Panc1 (cell line): ENCODE measurements at regions not wholly inside any gene's neighbourhood (a gene's known extent, or its start where the extent isn't known, plus 50 kb on each side); places are given as distances from the start of the nearest gene placed in this dataset.

Experiments used
- ATAC-seq: fragments of 200-7000 bp; cut with Tn5 transposase; 2 replicates; pipeline ENCODE4 v1.9.1; 2020; ENCODE audit warnings: mild to moderate bottlenecking, moderate library complexity
- BruUV-seq: library from RNA; stranded (reverse); fragments of 400-500 nt; replicated peaks from 2 replicates; lab custom pipeline; 2021; lab: Mats Ljungman, UMichigan
- CTCF ChIA-PET: fragments of 300-600 bp; sonication (Branson Sonifier 250); formaldehyde crosslinking; loops from one replicate; lab custom pipeline; 2022; ENCODE audit warnings: antibody characterized with exemption; lab: Charles Lee
- POLR2A ChIA-PET: fragments of 300-600 bp; sonication (Branson Sonifier 250); formaldehyde crosslinking; loops from one replicate; lab custom pipeline; 2022; ENCODE audit warnings: antibody characterized with exemption; lab: Charles Lee
- DNase-seq: peaks from one replicate; pipeline ENCODE4 v3.0.0-alpha.2; 2010; ENCODE audit warnings: low read depth, low spot score
- H3K27ac ChIP-seq: 2 replicates; pipeline ENCODE4 v1.5.1; 2011; ENCODE audit warnings: mild to moderate bottlenecking, low read length, inconsistent platforms
- H3K27me3 ChIP-seq: fragments of 200-500 bp; sonication (Bioruptor generic); 2 replicates; pipeline ENCODE4 v1.6.0; 2014; ENCODE audit warnings: low read length, inconsistent platforms; ENCODE audit not compliant: control insufficient read depth, insufficient read depth
- H3K36me3 ChIP-seq: fragments of 200-500 bp; sonication (Bioruptor generic); 2 replicates; pipeline ENCODE4 v1.5.1; 2014; ENCODE audit warnings: inconsistent platforms, mild to moderate bottlenecking, low read length, moderate library complexity; ENCODE audit not compliant: control insufficient read depth, insufficient read depth
- H3K4me1 ChIP-seq: 2 replicates; pipeline ENCODE4 v1.5.1; 2011; ENCODE audit warnings: inconsistent platforms, mild to moderate bottlenecking, low read length, moderate library complexity; ENCODE audit not compliant: control insufficient read depth, insufficient read depth
- H3K4me3 ChIP-seq, 2 experiments: 2 replicates each; pipeline ENCODE4 v1.5.1; 2011 to 2012; ENCODE audit warnings: low read depth in 2 of 2, low read length in 2 of 2, mild to moderate bottlenecking in 2 of 2, inconsistent platforms in 1 of 2, moderate library complexity in 1 of 2
- H3K9me3 ChIP-seq: fragments of 200-500 bp; sonication (Bioruptor generic); 2 replicates; pipeline ENCODE4 v1.5.1; 2014; ENCODE audit warnings: low read depth, mild to moderate bottlenecking, inconsistent platforms, low read length, moderate library complexity; ENCODE audit not compliant: control insufficient read depth, insufficient read depth
- CTCF ChIP-seq: fragments of 450-650 bp; IDR thresholded peaks from 2 replicates; pipeline ENCODE4 v1.5.1; 2017; ENCODE audit warnings: mild to moderate bottlenecking
- POLR2AphosphoS5 ChIP-seq: IDR thresholded peaks from 2 replicates; pipeline ENCODE4 v1.6.1; 2012; ENCODE audit warnings: mild to moderate bottlenecking, low read depth, low read length, moderate library complexity
- SIN3A ChIP-seq: IDR thresholded peaks from 2 replicates; pipeline ENCODE4 v1.6.1; 2012; ENCODE audit warnings: low read depth, mild to moderate bottlenecking, low read length, moderate library complexity, borderline replicate concordance; ENCODE audit not compliant: insufficient read depth
- TCF7L2 ChIP-seq: IDR thresholded peaks from 2 replicates; pipeline ENCODE4 v1.6.1; 2011; ENCODE audit warnings: mild to moderate bottlenecking, low read depth, low read length, inconsistent platforms
- in situ Hi-C: cut with HindIII; loops from 2 replicates; pipeline ENCODE4 v1.10.0; 2016; ENCODE audit warnings: low sequenced_read_pairs, low pct_unique_long_range_greater_than_20kb
- intact Hi-C: fragments of 100-400 bp; cut with micrococcal nuclease; formaldehyde crosslinking; loops from one replicate; pipeline ENCODE4 v1.10.0; 2022; ENCODE audit not compliant: unreplicated experiment
- TF ChIP-seq, protein P1 (sequence below), 2 experiments: IDR thresholded peaks; 2 replicates each; pipeline ENCODE4 v1.6.1; 2011 to 2012; ENCODE audit warnings: low read depth in 2 of 2, control low read depth in 1 of 2, low read length in 1 of 2, mild to moderate bottlenecking in 1 of 2, moderate library complexity in 1 of 2; ENCODE audit not compliant: insufficient read depth in 1 of 2

- intact Hi-C loops: no loop called here
- 0 out of 2 replicates have a peak, but pooled peaks have one; percentile 21 for ATAC-seq
- no peaks in the 10 kb centered on the region for H3K4me1 ChIP-seq
- TF ChIP-seq POLR2AphosphoS5 (no peak), SIN3A (no peak), CTCF (no peak), TCF7L2 (no peak)
- TF ChIP-seq, protein P1, sequence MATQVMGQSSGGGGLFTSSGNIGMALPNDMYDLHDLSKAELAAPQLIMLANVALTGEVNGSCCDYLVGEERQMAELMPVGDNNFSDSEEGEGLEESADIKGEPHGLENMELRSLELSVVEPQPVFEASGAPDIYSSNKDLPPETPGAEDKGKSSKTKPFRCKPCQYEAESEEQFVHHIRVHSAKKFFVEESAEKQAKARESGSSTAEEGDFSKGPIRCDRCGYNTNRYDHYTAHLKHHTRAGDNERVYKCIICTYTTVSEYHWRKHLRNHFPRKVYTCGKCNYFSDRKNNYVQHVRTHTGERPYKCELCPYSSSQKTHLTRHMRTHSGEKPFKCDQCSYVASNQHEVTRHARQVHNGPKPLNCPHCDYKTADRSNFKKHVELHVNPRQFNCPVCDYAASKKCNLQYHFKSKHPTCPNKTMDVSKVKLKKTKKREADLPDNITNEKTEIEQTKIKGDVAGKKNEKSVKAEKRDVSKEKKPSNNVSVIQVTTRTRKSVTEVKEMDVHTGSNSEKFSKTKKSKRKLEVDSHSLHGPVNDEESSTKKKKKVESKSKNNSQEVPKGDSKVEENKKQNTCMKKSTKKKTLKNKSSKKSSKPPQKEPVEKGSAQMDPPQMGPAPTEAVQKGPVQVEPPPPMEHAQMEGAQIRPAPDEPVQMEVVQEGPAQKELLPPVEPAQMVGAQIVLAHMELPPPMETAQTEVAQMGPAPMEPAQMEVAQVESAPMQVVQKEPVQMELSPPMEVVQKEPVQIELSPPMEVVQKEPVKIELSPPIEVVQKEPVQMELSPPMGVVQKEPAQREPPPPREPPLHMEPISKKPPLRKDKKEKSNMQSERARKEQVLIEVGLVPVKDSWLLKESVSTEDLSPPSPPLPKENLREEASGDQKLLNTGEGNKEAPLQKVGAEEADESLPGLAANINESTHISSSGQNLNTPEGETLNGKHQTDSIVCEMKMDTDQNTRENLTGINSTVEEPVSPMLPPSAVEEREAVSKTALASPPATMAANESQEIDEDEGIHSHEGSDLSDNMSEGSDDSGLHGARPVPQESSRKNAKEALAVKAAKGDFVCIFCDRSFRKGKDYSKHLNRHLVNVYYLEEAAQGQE (IDR thresholded peaks at IDR 0.05; ENCODE audit: insufficient read depth in 1 of 2, low read depth in 2 of 2, low read length in 1 of 2): no peak
- no peak for DNase-seq
- no peak overlapping the region for H3K27ac ChIP-seq
- ChIA-PET CTCF (no interaction called here), POLR2A (no interaction called here)
- no TSS peak for BruUV-seq
- no peak overlapping the region for H3K4me3 ChIP-seq
- in situ Hi-C loops: no loop called here
- H3K27me3 ChIP-seq: no peaks in the 10 kb centered on the region
- H3K9me3 ChIP-seq: no peaks in the 10 kb centered on the region
- no peaks in the 10 kb centered on the region for H3K36me3 ChIP-seq
Observed at GRCh38 chr2:126748188-126748760, 92.3 kb downstream of the GYPC start.

DNA sequence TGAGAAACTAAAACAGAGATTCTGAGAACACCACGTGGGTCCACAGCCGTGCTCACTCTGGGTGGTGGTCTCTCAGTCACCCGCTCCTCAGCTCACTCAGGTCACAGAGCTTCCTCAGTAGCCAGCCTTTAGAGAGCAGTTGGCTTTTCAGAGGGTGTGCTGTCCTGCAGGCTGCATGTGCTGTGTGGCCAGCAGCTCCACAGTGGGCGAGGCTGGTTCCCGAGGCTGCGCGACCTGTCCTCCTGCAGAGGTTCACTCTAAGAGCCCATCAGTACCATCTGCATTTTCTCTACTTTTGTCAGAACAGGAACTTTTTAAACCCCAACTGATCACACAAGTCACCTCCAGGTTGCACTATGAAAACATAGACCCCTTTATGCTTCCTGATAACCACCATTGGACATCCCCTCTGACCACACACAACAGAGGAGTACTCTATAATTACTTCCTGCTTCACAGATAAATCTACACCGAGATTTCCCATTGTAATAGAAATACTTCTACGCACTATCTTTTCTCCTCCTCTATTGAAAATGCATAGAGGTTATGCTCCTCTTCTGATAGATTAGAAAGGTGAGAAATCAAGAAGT is 93.1 kb downstream of the GYPC start:
- H3K4me3 ChIP-seq: no peak overlapping the region
- intact Hi-C loops: no loop called here
- ATAC-seq: no peak
- H3K9me3 ChIP-seq: no peaks in the 10 kb centered on the region
- no peaks in the 10 kb centered on the region for H3K27me3 ChIP-seq
- no peaks in the 10 kb centered on the region for H3K36me3 ChIP-seq
- no peak for DNase-seq
- H3K27ac ChIP-seq: no peak overlapping the region
- CTCF ChIA-PET: no interaction called here
- TF ChIP-seq SIN3A (no peak), TCF7L2 (no peak), POLR2AphosphoS5 (no peak), CTCF (no peak)
- TF ChIP-seq, protein P1 (IDR thresholded peaks at IDR 0.05; ENCODE audit: insufficient read depth in 1 of 2, low read depth in 2 of 2, low read length in 1 of 2): no peak
- in situ Hi-C loops: no loop called here
- POLR2A ChIA-PET: no interaction called here
- H3K4me1 ChIP-seq: no peaks in the 10 kb centered on the region
- BruUV-seq: no TSS peak
